ENCODE measurements at regions not wholly inside any gene's neighbourhood (a gene's known extent, or its start where the extent isn't known, plus 50 kb on each side); places are given as distances from the start of the nearest gene placed in this dataset.
A peak's percentile ranks its signal among the peaks of the same experiment; 100 is the strongest.

DNA sequence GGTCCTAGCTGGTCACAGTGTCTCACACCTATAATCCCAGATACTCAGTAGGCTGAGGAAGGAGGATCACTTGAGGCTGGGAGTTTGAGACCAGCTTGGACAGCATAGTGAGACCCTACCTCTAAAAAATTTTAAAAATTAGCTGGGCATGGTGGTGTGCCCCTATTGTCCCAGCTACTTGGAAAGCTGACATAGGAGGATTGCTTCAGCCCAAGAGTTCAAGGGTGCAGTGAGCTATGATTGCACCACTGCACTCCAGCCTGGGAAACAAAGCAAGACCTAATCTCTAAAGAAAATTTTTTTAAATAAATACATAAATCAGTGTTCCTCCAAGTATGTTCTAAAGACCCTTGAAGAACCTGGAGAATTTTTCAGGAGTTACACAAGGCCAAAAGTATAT is 50.6 kb upstream of the GNAO1 start:
- intact Hi-C loops (cut with DNase I) = no loop called here
- DNase-seq = no peak

DNA sequence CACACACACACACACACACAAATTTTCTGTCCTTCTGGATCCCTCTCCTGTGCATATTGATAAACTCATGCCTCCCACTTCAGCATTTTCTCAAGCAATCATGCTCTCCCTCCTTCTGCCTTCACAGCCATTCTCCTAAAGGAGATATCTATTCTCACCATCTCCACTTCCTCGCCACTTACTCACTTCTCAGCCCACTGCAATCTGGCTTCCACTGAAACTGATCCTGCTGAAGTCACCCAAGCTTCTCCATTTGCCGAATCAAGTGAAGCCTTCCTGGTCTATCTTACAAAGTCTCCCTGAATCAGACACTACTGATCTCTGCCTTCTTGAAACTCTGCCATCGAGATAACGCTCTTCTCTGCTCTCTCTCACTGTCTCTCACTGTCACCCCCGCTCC is 54.0 kb upstream of the GNAO1 start:
- intact Hi-C loops (cut with DNase I) = no loop called here
- peak in 4 of 10 donors; percentile 5 to 81 (median 26) for DNase-seq

DNA sequence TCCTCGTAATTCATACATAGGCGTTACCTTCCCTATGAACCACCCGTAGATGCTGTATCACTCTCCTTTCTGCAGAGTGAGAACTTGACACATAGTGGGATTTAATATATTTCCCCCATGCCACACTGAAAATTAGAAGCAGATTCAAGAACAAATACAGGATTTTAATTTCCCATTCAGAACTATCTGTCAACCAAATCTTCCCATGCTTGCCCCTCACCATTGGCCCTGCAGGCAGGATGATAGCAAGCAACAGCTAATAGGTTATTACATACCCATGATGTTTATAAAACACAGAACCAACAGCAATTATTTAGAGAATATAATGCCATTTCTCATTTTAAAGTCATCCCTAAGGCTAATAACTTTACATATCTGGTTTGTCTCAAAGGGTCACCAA is 55.0 kb upstream of the GNAO1 start:
- DNase-seq = no peak
- intact Hi-C loops (cut with DNase I) = no loop called here

DNA sequence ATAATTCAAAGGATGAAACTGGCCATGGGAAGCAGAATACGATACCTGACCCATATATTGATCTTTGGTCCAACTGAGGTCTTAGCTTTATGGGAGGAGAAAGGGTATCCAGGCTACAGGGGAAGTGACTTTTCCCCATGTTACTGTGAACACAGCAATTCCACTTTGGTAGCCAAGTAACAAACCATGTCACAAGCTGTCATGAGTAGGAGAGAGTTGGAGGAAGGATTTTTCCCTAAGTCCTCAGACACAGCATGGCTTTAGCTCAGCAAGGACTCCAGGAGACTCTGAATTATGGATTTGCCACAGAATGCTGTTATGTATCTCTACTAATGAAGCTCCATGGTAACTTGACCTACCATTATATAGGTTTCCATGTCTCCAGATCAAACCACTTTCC is 56.5 kb upstream of the GNAO1 start:
- intact Hi-C loops (cut with DNase I) = no loop called here
- no peak for DNase-seq

DNA sequence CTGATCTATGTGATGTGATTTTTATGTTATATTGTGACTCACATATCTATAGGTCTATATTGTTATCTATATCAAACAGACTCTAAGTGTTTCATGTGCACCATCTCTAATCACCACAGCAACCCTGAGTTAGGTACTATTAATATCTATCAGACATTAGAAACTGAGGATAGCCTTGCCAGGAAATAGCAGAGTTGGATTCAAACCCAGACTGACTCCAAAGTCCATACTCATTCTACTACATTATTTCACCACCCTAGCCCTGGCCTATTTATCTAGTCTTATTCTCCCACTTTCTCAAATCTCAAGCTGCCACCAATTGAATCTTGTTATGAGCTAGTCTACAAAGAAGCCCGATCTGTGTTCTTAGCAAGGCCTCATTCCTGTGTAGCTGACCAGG is 65.4 kb upstream of the GNAO1 start:
- no peak for DNase-seq
- intact Hi-C loops (cut with DNase I) = no loop called here

DNA sequence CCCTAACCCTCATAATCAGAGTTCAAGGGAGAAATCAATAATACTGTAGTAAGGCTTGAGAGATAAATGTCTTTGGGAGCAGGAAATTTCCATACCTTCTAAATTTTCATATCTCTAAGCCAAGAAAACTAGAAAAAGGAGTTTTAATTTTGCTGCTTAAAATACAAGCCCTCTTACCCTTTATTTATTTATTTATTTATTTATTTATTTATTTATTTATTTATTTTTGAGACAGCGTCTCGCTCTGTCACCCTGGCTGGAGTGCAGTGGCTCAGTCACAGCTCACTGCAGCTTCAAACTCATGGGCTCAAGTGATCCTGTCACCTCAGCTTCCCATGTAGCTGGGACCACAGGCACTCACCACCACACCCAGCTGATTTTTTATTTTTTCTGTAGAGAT is 69.0 kb upstream of the GNAO1 start:
- intact Hi-C loops (cut with DNase I) = no loop called here
- DNase-seq = no peak

DNA sequence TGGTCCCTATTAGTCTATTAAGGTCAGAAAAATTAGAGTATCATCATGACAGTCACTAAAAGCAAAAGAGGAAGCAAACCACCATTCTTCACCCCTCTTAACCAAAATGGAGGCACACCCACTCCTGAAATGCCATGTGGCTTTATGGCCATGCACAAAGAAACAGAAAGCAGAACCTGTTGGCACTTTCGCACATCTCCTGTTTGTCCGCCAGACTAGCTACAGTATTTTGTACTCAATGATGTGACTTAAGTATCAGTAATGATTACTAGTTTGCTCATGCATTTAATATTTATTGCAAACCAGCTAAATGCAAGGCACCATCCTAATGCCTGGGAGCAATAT is 70.2 kb upstream of the GNAO1 start:
- no peak for DNase-seq
- intact Hi-C loops (cut with DNase I) = no loop called here

DNA sequence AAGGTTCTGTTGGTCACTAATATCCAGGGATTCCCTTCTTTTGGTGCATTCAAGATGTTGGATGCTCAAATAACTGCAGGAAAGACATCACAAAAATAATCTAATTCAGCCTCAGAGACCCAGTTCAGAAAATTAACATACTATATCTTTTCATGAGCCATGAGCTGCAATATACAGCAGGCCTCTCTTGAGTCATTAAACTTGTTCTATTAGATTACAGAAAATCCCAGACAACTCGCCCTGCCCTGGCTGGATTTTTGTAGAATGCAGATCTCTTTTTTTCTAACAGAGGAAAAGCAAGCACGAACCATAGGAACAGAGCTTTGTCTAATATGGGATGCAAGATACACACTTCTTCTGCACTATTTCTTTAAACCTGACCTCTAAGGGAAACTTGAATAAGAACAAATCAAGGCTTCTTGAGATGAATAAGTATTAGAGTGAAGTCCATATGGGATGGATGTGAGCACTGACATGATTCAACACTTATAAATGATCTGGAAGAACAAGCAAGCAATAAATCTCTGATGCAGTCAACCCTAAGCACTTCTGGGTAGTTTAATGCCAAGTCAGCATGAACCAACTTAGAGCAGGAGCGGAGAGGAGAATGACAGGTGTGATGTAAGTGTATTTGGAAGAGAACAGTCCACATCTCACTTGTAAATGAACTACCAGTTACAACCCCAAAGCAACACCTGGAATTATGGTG is 70.7 kb upstream of the GNAO1 start:
- intact Hi-C loops (cut with DNase I) = no loop called here
- no peak for DNase-seq

DNA sequence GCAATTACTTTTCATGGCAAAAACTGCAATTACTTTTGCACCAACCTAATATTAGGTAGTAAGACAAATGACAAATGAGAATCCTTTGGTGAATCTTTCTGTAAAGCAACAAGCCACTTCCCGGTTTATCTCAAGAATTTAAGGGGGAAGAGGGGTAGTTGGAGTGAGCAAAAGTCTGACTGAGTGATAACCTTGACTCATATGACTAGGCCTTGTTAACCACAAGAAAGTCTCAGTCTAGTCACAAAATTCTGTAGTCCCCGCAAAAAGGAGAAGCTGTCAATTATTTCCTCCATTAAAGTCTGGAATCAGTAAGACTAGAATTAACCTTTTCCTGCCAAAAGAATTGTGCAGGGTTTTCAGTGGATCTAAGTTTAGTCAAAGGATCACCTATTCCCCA is 72.2 kb upstream of the GNAO1 start:
- no peak for DNase-seq
- intact Hi-C loops (cut with DNase I) = no loop called here

DNA sequence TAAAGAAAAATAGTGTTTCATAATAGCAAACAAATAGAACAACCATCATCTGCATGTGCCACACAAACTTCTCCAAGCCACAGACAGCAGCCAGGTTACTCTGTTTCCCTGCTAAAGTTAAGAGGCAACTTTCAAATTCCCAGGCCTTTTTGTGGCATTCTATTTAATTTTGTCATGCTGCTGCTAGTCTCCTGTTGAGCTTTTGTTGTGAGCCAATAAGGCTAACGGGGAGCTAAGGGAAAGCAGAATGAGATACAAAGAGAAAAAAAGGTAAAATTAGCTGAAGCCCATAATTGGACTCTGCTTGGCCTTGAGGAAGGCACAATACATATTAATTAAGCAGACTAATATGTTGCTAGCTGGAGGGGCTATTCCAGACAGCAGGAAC is 74.7 kb upstream of the GNAO1 start:
- DNase-seq = no peak
- intact Hi-C loops (cut with DNase I) = no loop called here

DNA sequence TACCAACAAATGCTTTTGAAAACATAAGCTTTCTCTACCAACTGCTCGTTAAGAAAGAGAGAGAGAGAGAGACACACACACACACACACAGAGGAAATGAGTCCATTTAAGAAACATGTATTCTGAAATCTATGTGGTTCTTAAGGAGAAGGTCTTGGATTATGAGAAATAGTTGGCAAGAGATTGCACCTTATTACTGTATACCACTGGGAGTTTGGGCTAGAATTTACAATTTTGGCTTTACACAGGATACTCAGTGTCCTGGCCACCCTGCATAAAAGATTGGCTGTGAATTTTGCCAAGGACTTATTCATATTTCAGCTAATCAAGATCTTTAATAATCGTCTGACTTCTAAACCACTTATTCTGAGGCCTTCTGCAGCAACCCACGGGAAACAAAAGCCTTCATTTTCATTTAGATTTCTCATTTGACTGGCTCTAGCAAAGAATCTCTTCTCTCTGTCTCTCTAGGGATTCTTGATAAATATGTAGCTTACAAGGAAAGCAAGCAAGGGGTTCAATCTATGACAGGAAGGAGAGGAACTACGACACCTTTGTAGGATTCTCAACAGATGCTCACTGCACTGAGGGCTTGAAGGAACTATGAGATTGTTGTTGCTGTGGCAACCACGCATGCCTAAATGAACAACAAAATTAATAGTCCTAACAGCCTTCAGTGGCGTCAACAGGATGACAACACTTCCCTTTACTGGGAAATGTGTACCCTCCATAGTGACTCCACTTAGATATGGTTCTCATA is 75.3 kb upstream of the GNAO1 start:
- intact Hi-C loops (cut with DNase I) = no loop called here
- no peak for DNase-seq

DNA sequence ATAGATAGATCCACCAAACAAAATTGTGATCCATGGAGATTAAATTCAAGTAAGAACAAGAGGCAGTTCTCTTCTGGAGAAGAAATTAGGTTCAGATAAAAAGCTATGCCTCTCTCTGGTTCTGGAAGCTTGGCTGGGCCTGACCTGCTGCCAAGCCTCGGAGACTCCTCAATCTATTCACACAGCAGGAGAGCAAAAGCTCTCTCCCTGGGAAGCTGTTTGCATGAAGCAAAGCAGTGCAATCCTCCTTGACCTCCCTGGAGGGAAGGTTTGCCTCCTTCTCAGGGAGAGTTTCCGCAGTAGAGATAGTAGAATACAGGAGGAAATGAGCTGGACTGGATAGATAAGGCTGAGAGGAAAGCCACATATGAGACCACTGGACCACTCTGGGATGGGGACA is 78.1 kb upstream of the GNAO1 start:
- intact Hi-C loops (cut with DNase I) = no loop called here
- no peak for DNase-seq

DNA sequence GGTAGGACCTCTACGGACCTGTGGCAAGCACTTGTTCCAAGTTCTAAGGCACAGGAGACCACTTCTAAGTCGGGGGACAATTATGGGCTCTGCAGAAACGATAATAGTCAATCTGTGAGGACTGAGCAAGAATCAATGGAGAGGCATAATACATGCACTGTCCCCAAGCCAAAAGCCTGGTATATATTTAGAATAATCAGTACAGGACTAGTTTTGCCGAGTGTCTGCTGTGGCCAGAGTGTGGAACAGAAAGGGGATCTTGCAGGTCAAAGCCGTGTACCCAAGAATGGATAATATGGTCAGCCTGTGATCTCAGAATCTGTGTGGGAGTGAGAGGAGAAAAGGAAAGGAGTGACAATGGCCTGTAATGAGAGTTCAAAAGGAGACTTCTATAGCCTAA is 80.2 kb upstream of the GNAO1 start:
- no peak for DNase-seq
- intact Hi-C loops (cut with DNase I) = no loop called here

DNA sequence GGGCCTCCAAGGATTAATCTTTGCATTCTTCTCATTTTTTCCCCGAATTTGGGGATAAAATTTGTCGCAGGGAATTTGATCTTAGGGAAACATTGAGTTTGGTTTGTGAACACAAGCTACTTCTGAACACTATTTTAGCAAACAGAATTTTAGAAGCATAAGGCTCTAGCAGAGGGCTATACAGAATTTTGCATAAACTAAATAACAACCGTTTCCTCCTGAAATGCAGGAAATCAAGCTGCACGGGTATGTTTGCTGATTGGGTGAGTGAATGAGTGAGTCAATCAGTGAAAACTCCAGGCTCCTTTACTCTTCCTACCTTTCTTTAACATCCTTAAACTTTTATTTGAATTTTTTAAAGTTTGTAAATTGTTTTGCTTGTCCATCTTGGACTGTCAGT is 81.3 kb upstream of the GNAO1 start:
- DNase-seq = no peak
- intact Hi-C loops (cut with DNase I) = loop anchor here (10.0 kb wide), 3 partner anchors 75 to 205 kb away; no protein-coding TSS in a partner anchor

DNA sequence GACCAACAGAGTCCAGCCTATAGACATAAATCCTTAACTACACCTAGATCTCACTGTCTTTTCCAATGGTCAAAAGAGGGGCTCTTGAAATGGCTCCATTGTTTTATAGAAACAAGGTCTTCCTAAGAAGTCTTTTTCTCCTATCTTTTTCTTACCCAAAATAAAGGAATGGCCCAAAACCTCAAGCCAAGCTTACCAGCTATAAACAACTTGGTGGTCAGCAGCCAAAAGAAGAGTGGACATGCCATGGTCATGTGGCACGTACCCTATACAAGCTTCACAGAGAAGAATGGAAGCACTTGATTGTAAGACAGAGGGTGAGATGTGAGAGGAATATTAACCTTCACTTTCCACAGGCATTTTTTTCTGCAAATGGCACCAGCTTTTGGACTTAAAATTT is 82.1 kb upstream of the GNAO1 start:
- no peak for DNase-seq
- intact Hi-C loops (cut with DNase I) = loop anchor here (10.0 kb wide), 3 partner anchors 76 to 206 kb away; no protein-coding TSS in a partner anchor

DNA sequence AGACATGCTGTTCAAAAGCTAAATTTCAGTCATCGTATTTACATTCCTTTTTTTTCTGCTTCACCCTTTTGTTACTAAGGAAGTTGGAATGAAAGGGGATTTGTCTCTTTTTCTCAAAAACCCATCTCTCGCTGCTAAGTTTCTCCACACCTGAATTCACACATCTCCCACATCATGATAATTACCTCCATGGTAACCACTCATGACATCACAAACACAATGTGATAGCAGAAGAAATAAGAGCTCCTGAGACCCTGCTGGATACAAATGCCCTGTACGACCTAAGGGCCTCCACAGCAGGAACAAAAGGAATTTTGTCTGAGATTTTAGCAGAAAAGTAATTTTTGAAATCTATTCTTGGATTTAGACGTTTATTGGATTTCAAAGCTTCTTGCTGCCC is 82.6 kb upstream of the GNAO1 start:
- intact Hi-C loops (cut with DNase I) = loop anchor here (10.0 kb wide), 3 partner anchors 76 to 206 kb away; no protein-coding TSS in a partner anchor
- no peak for DNase-seq

DNA sequence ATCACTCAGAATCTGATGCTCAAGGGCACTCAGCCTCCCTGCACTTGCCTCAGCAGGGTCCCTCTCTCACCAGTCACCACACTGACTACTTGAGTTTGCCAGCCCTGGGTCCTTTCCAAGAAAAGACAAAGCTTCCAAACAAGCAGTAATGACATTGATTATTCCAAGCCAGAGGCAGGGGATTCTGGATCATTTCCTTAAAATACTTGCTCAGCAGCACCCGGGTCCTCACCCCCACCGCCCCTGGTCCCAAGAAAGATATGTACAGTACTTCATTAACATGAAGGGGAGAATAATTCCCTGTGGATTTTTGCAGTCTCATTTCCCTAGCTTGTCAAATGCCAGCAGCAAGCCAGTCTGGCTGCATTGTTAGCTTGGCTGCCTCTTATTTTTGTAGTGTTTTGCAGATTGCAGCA is 83.2 kb upstream of the GNAO1 start:
- peak in 8 of 10 donors; percentile 31 to 87 (median 58) for DNase-seq
- intact Hi-C loops (cut with DNase I) = loop anchor here (10.0 kb wide), 3 partner anchors 77 to 207 kb away; no protein-coding TSS in a partner anchor

DNA sequence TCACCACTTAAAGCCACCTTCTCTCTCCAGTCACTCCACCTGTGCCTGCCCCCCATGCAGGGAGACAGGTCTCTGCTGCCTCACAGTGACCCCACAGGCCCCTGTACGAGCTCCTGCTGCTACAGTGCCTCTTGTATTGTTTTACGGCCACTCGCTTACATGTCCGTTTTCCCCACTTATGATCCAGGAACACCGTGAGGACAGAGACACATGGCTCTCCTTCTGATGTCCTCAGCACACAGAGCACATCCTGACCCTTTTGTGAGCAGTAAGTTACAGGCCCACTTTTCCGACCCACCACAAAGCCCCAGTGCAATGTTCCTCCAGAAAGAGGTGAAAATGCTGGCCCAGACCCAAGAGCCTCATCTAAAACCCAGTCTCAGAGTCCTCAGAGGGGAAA is 84.8 kb upstream of the GNAO1 start:
- intact Hi-C loops (cut with DNase I) = loop anchor here (10.0 kb wide), 3 partner anchors 78 to 208 kb away; no protein-coding TSS in a partner anchor
- DNase-seq = peak in 1 of 10 donors; percentile 59

DNA sequence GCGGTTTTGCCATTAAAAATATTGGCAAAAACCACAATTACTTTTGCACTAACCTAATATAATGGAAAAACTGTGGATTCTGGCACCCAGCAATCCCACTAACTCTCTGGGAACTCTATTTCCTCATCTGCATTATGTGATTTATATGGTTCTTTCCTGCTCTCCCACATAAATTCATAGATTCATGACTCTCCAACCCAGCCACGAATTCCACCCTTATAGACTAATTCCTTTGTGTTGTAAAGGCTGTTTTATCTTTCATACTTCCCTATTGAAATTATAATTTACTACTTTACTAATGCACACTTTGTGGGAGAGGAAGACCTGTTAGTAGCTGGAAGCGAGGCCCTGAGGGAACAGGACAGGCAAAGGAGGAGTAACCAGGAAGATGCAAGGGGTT is 88.4 kb upstream of the GNAO1 start:
- intact Hi-C loops (cut with DNase I) = loop anchor here (10.0 kb wide), 3 partner anchors 82 to 212 kb away; no protein-coding TSS in a partner anchor

DNA sequence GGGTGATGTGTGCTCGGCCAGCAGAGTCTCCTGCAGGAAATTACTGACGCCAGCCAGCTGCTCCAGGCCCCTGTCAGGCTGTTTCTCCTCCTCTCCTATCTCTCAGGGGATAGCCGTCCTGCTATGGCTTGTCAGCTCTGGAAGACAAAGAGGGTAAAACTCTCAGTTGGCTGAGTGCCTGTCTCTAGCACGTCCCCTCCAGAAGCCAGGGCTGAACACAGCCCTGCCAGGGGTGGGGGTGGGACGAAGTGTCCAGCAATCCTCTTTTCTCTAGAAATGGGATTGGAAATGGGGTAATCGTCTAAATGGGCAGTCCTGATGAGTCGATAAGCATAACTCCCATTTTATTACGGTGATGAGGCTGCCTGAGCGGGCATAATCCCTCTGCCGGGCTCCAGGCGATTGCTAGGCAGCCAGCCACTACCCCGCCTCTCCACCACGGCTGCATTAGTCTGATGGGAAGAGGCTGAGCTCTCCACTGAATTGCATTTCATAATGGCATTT is 89.1 kb upstream of the GNAO1 start:
- intact Hi-C loops (cut with DNase I) = loop anchor here (10.0 kb wide), 3 partner anchors 83 to 213 kb away; no protein-coding TSS in a partner anchor
- peak in 9 of 10 donors; percentile 16 to 90 (median 39) for DNase-seq

More for the DNA sequence above, 88.4 kb upstream of the GNAO1 start:
- DNase-seq = no peak

DNA sequence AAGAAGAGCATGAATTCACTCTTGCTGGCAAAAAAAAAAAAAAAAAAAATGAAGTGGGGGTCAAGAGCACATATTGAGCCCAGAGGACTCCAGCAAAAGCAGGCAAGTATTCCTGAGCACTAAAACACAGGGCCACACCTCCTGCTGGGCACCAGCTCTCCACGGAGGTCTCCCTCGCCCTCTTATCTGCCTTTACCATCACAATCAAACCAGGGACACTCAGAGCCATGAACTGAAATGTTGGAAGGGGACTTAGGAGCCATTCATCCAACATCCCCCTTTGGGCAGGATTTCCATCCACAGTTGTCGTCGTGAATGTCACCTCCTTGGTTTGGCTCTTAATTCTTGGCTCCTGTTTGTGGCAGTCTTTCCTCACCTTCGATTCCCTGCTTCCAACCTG is 89.8 kb upstream of the GNAO1 start:
- intact Hi-C loops (cut with DNase I) = loop anchor here (10.0 kb wide), 3 partner anchors 83 to 213 kb away; no protein-coding TSS in a partner anchor
- no peak for DNase-seq

DNA sequence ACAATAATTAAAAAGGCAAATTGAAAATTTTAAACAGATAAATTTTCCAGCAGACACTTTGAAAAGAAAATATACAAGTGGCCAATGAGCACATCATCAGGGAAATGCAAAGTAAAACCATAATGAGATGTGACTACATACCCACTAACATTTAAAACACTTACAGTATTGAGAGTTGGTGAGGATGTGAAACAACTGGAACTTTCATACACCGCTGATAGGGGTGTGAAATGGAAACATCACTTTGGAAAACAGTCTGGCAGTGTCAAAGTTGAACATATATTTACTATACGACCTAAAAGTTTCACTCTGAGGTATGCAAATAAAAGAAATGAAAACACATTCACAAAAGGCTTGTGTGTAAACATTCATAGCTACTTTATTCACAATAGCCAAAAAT is 94.0 kb upstream of the GNAO1 start:
- intact Hi-C loops (cut with DNase I) = no loop called here
- DNase-seq = no peak

Measured in posterior cingulate gyrus (tissue), 11 donors.